SK-N-SH treated with all-trans-retinoic acid at 6 μM for 48 hours (cell line): ENCODE measurements at regions not wholly inside any gene's neighbourhood (a gene's known extent, or its start where the extent isn't known, plus 50 kb on each side); places are given as distances from the start of the nearest gene placed in this dataset.

Source experiments
- BACH2 ChIP-seq: fragments of 250-450 bp; sonication (Bioruptor Pico); IDR thresholded peaks from 2 replicates; pipeline ENCODE4 v1.9.0; 2021; ENCODE audit warnings: mild to moderate bottlenecking, borderline replicate concordance
- GLIS3 ChIP-seq: fragments of 250-450 bp; sonication (Bioruptor Pico); IDR thresholded peaks from 2 replicates; pipeline ENCODE4 v1.5.0; 2020; ENCODE audit warnings: mild to moderate bottlenecking, moderate library complexity
- OSR1 ChIP-seq: fragments of 250-450 bp; sonication (Bioruptor Pico); IDR thresholded peaks from 2 replicates; pipeline ENCODE4 v1.8.0; 2022; ENCODE audit warnings: moderate library complexity, mild to moderate bottlenecking, inconsistent platforms
- PPARA ChIP-seq: fragments of 250-450 bp; sonication (Bioruptor Pico); IDR thresholded peaks from 2 replicates; pipeline ENCODE4 v1.5.0; 2020; ENCODE audit warnings: mild to moderate bottlenecking, borderline replicate concordance
- ZC3H10 ChIP-seq: fragments of 250-450 bp; sonication (Bioruptor Pico); IDR thresholded peaks from 2 replicates; pipeline ENCODE4 v1.5.1; 2021; ENCODE audit warnings: mild to moderate bottlenecking, moderate library complexity

- TF ChIP-seq PPARA (CRISPR knock-in tag), result no peak
- TF ChIP-seq ZC3H10, result no peak
- TF ChIP-seq GLIS3 (CRISPR knock-in tag), result no peak
- TF ChIP-seq BACH2 (CRISPR knock-in tag), result no peak
- no peak for TF ChIP-seq OSR1 (CRISPR knock-in tag)
Measured at GRCh38 chr7:25926451-25926850, 225.5 kb upstream of the NFE2L3 start.
